Cerebellar cortex (tissue), 1 donor: ENCODE measurements at regions not wholly inside any gene's neighbourhood (a gene's known extent, or its start where the extent isn't known, plus 50 kb on each side); places are given as distances from the start of the nearest gene placed in this dataset.
A peak's percentile ranks its signal among the peaks of the same experiment; 100 is the strongest.

Experiments
- DNase-seq: peaks from one replicate; pipeline ENCODE4 v3.0.0-alpha.2; 2015; ENCODE audit warnings: low spot score

GRCh38 chr20:53837126-53837826, 233.1 kb downstream of the BCAS1 start:
- no peak for DNase-seq

DNA sequence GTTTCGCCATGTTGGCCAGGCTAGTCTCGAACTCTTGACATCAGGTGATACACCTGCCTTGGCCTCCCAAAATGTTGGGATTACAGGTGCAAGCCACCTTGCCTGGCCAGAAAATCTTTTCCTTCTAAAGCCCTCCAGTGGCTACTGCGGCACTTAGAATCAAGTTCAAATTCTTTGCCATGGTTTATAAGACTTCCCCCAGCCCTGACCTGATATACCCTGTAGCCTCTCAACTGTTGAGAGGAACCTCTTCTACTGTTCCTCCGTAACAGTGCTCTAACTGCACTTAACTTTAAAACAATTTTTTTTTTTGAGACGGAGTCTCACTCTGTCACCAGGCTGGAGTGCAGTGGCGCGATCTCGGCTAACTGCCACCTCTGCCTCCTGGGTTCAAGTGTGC, 235.6 kb downstream of the BCAS1 start:
- no peak for DNase-seq

DNA sequence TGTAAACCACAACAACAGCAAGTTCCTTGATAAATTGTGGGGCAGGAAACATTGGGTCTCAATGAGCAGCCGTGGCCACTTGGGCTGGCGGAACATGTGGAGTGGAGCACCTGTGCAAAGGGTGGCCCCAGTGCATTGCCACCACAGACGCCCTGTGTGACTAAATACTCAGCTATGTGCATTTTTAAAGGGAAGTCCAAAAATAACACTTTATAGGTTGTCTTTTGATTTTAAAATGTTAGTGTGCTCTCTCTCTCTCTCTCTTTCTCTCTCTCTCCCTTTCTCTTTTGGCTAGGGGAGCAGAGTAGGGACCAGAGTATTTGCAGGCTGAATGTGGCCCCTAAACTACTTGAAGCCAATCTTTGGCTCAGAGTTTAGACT, 236.3 kb downstream of the BCAS1 start:
- DNase-seq: no peak

GRCh38 chr20:53833333-53834061, 236.9 kb downstream of the BCAS1 start:
- no peak for DNase-seq

- DNase-seq: no peak
Observed at GRCh38 chr20:53832499-53832898, 237.9 kb downstream of the BCAS1 start.

- no peak for DNase-seq
Observed at GRCh38 chr20:53831812-53832211, 238.2 kb upstream of the ZNF217 start.

DNA sequence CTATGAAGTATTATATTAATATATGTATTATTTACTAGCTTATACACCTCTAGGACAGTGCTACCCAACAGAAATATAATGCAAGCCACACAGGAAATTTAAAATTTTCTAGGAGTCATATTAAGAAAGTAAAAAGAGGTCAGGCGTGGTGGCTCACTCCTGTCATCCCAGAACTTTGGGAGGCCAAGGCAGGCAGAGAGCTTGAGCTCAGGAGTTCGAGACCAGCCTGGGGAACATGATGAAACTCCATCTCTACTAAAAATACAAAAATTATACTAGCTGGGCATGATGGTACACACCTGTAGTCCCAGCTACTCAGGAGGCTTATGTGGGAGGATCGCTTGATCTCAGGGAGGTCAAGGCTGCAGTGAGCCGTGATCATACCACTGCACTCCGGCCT, 237.6 kb upstream of the ZNF217 start:
- no peak for DNase-seq

- peak; percentile 31 for DNase-seq
Observed at GRCh38 chr20:53829724-53830521, 236.3 kb upstream of the ZNF217 start.

DNA sequence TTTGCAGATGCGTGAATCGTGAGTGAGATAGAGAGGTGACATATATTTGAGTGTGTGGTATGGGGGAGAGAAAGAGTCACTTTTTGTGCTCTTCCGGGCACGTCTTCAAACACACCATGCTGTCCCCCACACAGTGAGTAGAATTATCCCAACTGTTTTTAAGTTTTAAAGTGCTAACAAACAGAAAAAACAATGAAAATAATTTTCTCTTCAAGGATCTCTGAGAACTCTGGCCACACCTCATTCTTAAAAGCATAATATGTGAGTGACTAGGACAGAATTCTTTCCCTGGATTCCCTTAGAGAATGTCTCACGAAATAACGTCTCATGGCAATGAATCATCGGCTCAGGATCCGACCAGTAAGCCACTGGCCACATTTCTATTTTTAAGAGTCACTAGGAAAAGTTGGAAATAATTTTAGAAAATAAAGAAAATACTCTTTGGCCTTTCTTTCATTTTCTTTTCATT, 235.7 kb upstream of the ZNF217 start:
- peak; percentile 69 for DNase-seq

- peak; percentile 67 for DNase-seq
Observed at GRCh38 chr20:53828682-53829254, 235.1 kb upstream of the ZNF217 start.

- DNase-seq: peak; percentile 48
Observed at GRCh38 chr20:53828088-53828681, 234.5 kb upstream of the ZNF217 start.

DNA sequence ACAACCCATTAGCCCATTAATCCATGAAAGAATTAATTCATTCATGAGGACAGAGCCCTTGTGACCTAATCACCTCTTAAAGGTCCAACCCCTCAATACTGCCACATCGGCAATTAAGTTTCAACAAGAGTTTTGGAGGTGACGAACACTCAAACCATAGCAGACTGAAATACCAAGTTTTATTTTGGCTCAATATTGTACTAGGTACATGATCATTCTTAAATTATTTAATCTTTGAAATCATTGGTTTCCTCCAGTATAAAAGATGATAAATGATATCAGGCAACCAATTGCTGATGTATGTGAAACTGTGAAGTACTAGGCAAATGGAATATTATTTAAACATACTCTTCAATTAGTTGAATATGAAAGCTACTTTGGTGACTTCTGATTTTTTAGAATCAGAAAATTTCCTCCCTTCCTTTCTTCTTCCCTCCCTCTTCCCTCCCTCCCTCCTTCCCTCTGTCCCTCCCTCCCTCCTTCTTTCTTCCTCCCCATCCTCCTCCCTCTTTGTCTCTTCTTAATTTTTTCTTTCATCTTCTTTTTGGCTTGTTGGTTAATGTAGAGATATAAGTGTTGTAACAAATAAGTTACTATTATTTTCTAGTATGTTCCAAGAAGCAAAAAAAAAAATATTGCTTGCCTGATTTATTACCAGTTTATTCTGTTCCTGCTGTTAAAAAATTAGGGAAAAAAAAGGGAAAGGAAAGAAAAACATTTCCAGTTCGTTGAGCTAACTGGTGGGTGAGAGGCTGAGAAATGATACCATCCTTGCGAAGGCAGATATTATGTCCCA, 233.9 kb upstream of the ZNF217 start:
- no peak for DNase-seq

GRCh38 chr20:53826597-53827291, 233.1 kb upstream of the ZNF217 start:
- DNase-seq: peak; percentile 13

GRCh38 chr20:53826090-53826489, 232.5 kb upstream of the ZNF217 start:
- no peak for DNase-seq

- DNase-seq: no peak
Observed at GRCh38 chr20:53825282-53825681, 231.6 kb upstream of the ZNF217 start.

DNA sequence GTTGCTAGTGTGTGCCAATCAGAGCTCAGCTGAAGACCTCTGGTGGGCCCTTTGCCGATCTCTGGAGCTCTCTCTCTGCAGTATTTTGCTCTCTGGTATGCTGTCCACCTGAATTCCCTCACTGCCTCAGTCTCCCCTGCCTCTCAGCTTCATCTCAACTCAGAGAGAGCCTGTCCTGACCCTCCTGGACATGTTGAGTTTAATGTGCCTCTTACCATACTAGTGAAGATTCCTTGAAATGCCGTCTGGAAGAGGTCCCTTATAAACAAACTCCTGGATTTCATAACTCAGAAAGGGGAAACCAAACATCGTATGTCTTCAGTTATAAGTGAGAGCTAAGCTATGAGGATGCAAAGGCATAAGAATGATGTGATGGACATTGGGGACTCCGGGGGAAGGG, 231.1 kb upstream of the ZNF217 start:
- DNase-seq: no peak

DNA sequence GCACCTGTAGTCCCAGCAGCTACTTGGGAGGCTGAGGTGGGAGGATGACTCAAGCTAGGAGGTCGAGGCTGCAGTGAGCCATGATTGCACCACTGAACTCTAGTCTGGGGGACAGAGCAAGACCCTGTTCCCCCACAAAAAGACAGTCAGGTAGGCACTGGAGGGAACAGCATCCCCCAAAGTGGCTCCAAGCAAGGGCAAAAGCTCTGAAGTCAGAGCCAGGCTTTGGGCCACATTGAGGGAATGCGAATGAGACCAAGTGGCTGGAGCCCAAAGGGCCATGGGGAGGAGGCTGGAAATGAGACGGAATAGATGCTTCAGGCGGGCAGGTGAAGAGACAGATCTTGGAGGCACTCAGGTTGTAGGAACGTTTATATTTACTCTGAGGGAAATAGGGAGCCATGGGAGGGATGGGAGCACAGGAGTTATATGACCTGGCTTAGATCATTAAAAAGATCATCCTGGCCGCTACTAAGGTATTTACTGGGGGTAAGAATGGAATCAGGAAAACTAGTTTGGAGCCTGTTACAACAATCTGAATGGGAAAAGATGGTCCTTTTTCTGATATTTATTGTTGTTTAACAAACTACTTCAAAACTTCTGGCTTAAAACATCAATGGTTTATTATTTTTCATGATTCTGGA, 229.6 kb upstream of the ZNF217 start:
- no peak for DNase-seq

DNA sequence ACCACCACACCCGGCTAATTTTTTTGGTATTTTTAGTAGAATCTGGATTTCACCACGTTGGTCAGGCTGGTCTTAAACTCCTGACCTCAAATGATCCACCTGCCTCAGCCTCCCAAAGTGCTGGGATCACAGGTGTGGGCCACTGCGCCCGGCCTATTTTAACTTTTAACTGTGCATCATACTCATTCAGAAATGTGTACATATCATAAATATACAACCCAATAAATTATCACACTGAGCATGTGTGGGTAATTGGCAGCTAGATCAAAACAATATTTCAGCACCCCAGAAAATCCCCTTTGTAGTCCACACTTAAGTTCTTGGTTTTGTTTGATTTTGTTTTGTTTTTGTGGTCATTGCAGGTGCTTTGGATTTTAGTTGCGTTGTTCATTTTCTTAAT, 228.9 kb upstream of the ZNF217 start:
- DNase-seq: no peak

DNA sequence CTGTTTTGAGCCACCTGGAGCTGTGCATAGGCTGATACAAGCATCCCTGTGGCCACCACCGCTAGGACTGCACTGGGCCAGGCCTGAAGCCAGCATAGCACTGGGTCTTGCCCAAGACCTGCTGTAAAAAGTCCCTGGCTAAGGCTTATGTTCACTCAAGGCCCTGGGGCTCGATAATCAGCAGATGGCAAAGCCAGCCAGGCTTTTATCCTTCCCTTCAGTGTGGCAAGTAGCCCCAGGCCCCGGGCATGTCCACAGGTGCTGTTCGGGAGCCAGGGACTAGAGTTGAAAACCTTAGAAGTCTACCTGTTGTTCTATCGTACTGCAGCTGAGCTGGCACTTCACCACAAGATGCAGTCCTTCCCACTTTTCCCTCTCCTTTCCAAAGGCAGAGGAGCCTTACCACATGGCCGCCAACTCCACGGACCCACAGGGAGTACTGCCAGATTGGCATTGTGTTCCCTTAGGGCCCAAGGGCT, 226.4 kb upstream of the ZNF217 start:
- DNase-seq: no peak
